DMS 273 (cell line): ENCODE measurements at regions not wholly inside any gene's neighbourhood (a gene's known extent, or its start where the extent isn't known, plus 50 kb on each side); places are given as distances from the start of the nearest gene placed in this dataset.
"Not testable (repeated sequence)": the region's sequence is repeated elsewhere in the genome, so short reads cannot be mapped to it uniquely, and the experiment has no call there.

Experiments used
- DNase-seq: peaks from one replicate; lab custom pipeline; 2025; ENCODE audit not compliant: unreplicated experiment; lab: John Stamatoyannopoulos, UW

DNA sequence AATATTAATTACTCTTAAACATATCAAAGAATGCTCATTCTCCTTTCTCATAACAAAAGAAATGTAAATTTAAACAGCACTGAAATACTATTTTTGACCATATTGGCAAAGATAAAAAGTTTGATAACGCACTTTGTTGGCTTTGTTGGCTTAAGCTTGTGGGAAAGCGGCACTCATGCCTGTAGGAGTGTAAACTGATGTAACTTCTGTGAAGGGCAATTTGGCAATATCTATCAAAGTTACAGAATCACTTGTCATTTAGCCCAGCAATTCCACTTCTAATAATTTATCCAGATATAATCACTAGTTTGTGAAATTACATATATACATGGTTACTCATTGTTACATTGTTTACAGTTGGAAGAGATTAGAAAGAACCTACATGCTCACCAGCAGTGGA is 96.3 kb upstream of the FOXN2 start:
- no peak for DNase-seq

DNA sequence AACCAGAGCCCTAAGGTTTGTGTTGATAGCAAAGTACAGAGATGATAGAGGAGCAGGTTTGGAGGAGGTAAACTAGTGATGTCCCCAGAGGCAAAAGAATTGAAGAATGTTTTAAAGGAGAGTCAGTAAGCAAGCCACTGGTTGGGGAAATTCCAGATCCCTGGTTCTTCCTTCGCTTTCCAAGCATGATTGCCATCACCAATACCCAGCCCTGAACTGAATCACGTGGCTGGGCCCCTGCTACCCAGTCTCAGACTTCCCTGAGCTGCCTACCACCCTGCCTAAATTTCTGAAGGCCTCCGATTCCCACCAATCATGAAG is 95.3 kb upstream of the FOXN2 start:
- DNase-seq = no peak

DNA sequence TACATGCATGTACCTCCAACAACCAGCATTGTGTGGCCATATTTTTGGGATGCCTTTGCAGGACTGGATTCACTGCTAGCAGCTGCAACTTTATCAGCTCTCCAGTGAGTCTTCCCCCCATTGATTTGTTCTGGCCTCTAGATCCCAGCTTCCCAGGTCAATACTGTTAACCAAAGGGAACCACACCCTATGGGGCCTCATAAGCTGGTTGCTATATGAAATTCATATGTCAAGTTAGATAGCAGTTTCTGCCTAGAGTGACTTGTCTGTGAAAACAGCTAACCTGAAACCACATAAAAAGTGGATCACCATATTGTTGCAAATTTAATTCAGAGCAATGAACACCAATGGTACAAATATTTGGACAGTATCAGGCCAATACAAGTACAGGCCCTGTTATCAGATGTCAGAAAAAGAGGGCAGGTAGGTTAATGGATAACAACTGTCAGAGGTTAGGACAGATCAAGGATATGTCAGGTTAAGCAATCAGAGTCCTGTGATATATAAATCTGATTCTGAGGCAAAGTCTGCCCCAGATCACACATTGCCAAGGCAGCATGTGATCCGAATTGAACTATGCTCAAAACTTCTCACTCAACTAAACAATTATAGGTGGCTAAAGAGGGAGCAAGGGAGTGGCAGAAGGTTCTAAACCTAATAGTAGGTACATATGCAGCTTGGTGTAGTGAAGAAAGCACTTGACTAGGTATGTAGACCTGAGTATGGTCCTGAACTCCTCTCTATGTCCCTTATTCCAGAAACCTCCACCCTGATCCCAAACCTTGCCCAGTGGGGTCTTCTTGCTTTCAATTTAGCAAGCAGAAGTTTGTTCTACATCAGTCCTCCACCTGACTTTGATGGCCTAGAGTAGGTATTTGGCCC is 94.7 kb upstream of the FOXN2 start:
- DNase-seq = no peak

DNA sequence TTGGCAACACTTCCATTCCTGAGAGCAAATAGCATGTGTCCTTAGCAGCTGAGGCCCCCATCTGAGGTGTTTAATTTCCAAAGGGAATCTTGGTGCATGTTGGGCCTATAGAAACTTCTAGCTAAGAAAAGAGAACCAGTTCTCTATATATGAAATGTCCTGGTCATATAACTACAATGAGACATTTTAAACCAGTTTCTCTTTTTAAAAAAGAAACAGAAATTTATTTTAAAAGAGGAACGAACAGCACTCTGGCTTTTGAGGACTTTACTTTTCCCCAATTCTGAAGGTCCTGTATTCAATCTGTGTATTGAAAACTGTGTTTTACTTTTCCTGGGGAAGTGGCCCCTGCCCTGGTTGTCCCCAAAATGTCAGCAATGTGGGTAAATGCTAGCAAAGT is 94.0 kb upstream of the FOXN2 start:
- no peak for DNase-seq

DNA sequence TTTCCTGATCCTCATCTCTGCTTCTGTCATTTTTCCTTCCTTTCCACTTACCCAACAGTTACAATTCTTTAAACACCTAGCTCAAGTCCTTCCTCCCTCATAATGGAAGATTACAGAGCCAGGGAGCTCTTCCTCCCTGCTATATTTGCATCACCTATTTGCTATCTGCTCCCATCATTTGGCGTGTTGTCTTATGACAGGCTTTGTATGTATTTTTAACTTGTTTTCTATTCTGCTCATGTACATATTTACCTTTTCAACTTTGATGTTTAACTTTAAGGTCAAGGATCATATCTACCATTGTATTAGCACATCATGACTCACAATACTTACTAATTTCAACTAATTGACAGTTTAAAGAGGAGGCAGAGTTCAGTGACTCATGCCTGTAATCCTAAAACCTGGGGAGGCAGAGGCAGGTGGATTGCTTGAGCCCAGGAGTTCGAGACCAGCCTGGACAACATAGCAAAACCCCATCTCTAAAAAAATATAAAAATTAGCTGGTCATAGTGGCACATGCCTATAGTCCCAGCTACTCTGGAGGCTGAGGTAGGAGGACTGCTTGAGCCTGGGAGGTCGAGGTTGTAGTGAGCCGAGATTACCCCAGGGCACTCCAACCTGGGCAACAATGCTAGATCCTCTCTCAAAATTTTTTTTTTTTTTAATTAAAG is 92.5 kb upstream of the FOXN2 start:
- no peak for DNase-seq

DNA sequence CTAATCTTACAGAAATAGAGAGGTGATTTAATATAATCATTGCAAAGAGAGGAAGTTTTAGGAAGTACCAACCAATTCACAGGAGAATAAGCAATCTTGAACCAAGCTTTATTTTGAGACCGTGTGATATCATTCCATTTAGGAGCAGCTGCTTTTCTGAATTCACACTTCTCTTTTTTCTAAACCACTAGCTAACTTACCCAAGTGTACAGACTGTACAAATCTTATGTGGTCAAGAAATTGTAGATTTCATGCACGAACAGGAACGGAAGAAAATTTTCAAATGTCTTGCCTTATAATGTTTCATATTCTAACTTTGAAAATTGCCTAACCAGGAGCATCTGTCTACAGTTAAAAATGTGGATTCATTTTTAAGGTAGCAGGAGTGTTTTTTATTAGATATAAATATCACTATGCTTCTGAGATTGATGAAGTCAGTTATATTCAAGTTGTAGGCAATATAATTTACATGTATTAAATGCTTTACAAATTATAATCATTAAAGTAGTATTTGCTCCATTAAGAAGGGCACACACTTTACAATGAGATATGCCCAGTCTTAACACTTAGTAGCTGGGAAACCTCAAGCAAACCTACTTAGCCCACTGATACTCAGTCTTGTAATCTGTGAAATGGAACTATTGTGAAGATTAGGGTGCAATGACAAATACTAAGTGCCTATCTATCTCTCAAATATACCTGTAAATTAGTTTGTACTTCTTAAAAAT is 86.7 kb upstream of the FOXN2 start:
- no peak for DNase-seq

DNA sequence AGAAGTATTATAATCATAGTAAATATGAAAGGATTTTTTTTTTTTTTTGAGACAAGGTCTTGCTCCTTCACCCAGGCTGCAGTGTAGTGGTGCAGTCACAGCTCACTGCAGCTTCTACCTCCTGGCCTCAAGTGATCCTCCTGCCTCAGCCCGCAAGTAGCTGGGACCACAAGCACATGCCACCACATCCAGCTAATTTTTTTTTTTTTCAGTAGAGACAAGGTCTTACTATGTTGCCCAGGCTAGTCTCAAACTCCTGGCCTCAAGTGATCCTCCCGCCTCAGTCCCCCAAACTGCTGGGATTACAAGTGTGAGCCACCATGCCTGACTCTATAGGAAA is 86.2 kb upstream of the FOXN2 start:
- no peak for DNase-seq

DNA sequence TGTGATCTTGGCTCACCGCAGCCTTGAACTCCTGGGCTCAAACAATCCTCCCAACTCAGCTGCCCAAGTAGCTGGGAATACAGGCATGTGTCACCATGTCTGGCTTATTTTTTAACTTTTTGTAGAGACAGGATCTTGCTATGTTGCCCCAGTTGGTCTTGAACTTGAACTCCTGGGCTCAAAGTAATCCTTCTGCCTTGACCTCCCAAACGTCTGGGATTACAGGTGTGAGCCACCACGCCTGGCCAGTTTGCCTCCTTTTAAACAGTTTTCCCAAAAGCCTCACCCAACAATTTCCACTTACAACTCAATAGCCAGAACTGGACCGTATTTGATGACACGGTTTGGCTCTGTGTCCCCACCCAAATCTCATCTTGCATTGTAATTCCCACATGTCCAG is 85.4 kb upstream of the FOXN2 start:
- DNase-seq = no peak

DNA sequence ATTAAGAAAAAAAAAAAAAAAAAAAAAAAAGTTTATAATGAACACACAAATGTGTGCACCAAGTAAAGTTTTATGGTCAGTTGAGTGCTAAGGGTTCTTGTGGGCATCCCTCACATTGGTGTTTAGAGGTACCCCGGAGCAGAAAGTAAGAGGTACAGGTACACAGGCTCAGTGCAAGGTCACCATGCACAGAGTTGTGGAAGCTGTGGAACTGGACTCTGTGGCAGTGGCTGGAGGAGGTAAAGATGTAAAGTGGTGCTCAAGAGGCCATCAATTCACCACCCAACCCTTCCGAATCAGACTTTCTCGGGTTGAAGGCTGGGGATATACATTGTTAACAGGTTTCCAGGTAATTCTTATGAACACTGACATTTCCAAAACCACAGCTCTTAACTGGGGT is 83.6 kb upstream of the FOXN2 start:
- no peak for DNase-seq

DNA sequence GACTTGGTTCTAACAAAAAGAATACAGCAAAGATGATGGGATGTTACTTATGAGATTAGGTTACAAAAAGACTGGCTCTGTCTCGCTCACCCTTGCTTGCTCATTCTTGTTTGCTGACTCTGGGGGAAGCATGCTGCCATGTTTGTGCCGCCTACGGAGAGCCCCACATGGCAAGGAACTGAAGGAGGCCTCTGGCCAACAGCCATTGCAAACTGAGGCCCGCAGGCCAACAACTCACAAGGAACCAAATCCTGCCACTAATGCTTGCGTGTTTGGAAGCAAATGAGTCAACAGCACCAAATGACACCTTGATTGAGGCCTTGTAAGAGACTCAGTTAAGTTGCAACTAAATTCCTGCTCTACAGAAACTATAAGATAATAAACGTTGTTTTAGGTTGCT is 82.1 kb upstream of the FOXN2 start:
- no peak for DNase-seq

DNA sequence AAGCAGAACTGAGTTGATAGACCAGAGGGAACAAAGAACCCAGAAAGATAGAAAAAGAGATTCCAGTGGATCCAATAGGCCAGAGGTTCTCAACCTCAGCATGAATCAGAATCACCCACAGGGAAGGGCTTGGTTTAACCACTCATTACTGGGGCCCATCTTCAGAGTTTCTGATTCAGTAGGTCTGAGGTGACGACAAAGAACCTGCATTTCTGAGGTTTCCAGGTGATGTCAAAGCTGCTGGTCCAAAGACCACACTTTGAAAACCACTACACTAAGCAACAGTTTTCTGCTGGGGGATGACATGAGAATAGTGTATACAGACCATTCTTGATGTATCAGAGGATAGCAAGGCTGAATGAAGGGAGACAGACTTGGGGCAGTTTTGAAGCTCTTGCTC is 81.5 kb upstream of the FOXN2 start:
- no peak for DNase-seq

DNA sequence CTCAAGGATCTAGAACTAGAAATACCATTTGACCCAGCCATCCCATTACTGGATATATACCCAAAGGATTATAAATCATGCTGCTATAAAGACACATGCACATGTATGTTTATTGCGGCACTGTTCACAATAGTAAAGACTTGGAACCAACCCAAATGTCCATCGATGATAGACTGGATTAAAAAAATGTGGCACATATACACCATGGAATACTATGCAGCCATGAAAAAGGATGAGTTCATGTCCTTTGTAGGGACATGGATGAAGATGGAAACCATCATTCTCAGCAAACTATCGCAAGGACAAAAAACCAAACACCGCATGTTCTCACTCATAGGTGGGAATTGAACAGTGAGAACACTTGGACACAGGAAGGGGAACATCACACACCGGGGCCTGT is 80.7 kb upstream of the FOXN2 start:
- not testable (repeated sequence) for DNase-seq

DNA sequence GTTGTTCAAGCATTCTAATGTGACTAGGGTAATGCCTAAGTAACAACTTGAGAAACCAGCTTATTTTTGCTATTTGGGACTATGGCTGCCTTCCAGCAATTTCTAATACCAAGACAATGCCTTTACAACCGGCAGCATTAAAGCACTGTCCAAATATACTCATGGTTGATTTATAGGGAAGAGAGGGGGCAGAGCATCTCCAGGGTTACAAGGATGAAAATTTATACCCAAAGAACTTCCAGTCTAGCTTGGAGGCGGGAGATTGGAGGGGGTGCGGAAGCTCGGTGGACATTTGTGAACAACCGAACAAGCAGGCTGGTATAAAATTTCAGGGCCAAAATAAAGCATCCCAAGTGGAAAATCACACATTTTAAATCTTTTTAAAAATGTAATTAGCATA is 79.4 kb upstream of the FOXN2 start:
- DNase-seq = peak; percentile 23

DNA sequence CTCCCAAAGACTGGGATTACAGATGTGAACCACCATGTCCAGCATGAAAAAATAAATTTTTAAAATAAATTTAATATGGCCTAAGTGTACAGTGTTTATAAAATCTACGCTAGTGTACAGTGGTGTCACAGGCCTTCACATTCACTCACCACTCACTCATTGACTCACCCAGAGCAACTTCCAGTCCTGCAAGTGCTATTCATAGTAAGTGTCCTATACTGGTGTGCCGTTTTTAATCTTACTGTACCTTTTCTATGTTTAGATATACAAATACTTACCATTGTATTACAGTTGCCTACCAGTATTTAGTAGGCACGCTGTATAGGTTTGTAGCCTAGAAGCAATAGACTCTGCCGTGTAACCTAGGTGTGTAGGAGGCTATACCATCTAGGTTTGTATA is 76.1 kb upstream of the FOXN2 start:
- no peak for DNase-seq

DNA sequence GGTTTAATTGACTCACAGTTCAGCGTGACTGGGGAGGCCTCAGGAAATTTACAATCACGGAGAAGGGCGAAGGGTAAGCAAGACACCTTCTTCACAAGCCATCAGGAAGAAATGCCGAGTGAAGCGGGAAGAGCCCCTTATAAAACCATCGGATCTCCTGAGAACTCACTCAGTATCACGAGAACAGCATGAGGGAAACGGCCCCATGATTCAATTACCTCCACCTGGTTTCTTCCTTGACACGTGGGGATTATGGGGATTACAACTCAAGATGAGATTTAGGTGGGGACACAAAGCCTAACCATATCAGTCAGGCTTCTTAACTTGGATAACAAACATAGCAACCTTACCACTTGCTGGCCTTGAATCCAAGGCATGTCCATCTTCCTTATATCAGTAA is 73.6 kb upstream of the FOXN2 start:
- DNase-seq = no peak

DNA sequence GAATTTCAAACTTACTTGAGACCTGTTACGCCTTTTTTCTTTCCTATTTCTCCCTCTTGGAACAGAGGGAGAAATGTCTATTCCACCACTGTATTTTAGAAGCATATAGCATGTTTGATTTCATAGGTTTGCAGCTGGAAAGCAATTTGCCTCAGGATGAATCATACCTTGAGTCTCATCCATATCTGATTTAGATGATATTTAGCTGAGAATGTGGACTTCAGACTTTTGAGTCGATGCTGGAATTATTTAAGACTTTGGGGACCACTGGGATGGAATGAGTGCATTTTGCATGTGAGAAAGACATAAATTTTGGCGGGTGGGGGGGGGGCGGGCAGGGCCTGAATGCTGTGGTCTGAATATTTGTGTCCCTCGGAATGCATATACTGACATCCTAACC is 67.3 kb upstream of the FOXN2 start:
- DNase-seq = no peak

DNA sequence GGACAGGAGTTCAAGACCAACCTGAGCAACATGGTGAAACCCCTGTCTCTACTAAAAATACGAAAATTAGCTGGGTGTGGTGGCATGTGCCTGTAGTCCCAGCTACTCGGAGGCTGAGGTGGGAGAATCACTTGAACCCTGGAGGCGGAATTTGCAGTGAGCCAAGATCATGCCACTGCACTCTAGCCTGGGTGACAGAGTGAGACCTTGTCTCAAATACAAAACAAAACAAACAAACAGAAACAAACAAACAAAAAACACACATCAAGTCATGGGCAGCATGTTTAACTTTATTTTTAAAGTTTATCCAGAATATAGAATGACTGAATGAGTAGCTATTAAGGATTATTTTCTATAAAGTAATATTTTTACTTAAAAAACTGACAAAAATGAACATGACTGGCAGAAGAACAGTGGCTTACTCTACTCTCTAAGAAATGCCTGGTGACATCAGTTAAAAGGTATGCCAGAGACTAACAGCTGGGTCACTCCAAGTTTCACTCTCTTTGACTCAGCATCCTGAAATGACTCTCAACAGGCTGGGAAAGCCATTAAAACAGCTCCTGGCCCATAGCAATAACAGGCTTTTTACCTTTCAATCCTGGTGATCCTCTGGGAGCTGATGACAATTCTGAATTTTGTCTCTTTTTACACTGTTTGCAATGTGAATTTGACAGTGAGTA is 66.1 kb upstream of the FOXN2 start:
- DNase-seq = peak; percentile 94

DNA sequence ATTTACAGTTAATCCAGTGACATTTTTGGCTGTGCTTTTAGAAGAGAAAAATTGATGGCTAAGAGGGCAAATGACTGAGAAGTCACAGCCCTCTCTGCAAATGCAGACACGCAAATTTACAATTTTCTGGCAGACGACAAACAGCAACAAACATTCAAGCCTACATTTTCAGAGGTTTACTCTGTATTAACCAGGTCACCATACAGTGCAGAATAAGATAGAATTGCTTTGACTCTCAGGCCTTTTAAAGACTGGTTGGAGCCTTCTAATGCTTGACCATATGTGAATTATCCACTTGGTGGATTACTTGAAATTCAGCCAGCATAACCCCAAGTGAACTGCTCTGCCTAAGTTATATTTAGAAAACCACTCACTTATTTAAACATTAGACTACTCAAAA is 65.5 kb upstream of the FOXN2 start:
- peak; percentile 95 for DNase-seq

DNA sequence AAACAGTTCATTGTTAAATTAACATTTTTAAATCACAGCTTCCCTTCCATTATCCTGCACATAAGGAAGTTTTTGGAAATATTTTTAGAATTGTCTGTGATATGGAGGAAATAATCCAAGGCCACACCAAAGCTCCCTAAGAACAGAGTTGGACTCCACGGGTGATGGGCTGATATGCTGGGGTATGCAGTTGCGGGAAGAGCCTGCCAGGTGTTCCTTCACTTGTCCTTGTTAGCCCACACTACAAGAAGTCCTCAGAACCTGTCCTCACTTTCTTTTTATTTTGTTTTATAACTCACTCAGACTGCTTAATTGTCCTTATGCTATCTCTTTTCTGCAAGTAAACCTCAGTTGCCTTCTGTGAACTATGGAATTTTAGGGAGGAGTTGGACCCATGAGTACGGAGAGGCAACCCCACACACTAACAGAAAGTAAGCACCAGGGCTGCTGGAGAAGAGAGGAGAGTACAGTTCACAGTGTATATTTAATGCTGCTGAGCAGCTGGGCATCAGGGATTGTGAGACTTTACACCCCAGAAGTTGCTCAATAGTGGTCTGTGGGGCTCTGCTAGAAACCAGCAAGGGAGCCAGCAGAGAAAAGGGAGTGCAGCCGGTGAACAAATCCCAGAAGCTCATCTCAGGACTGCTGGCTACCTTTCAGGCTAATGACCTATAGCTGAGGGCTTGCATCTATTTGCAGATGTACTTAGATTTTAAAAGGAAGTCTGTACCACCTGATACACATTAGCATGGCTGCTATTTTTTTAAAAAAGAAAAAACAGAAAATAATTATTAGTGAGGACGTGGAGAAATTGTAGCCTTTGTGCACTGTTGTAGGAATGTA is 64.6 kb upstream of the FOXN2 start:
- peak; percentile 95 for DNase-seq

DNA sequence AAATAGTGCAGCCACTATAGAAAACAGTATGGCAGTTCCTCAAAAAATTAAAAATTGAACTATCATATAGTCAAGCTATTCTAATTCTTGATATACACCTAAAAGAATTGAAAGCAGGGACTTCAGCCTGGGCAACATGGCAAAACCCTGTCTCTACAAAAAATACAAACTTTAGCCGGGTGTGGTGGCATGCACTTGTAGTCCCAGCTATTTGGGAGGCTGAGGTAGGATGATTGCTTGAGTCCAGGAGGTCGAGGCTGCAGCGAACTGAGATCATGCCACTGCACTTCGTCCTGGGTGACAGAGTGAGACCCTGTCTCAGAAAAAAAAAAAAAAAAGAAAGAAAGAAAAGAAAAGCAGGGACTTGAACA is 64.0 kb upstream of the FOXN2 start:
- no peak for DNase-seq

DNA sequence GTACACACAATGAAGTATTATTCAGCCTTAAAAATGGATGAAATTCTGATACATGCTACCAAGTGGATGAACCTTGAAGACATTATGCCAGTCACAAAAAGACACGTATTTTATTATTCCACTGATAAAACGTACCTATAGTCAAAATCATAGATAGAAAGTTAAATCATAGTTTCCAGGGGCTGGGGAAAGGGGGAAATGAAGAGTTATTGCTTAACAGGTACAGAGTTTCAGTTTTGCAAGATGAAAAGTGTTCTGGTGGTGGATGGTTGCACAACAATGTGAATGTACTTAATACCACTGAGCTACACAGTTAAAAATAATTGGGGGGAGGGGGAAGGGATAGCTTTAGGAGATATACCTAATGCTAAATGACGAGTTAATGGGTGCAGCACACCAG is 63.5 kb upstream of the FOXN2 start:
- DNase-seq = no peak
